SK-N-SH (cell line): ENCODE measurements at regions not wholly inside any gene's neighbourhood (a gene's known extent, or its start where the extent isn't known, plus 50 kb on each side); places are given as distances from the start of the nearest gene placed in this dataset.

ENCODE experiments used
- EP300 ChIP-seq, 2 experiments: IDR thresholded peaks; 2 replicates each; pipeline versions ENCODE4 v1.4.0 to v1.6.1; 2012; ENCODE audit warnings: borderline replicate concordance in 1 of 2, low read depth in 1 of 2, low read length in 1 of 2
- FOXM1 ChIP-seq: IDR thresholded peaks from 2 replicates; pipeline ENCODE4 v1.4.0; 2012; ENCODE audit warnings: low read depth, mild to moderate bottlenecking
- GATA2 ChIP-seq: sonication (generic); formaldehyde crosslinking; IDR thresholded peaks from 2 replicates; pipeline ENCODE4 v1.5.0; 2020; ENCODE audit warnings: mild to moderate bottlenecking, missing genetic modification reagents
- POLR2AphosphoS5 ChIP-seq: IDR thresholded peaks from 2 replicates; pipeline ENCODE4 v1.6.1; 2012; ENCODE audit warnings: low read depth, low read length
- RAD21 ChIP-seq: IDR thresholded peaks from 2 replicates; pipeline ENCODE4 v1.6.1; 2012; ENCODE audit warnings: mild to moderate bottlenecking, low read length
- RCOR1 ChIP-seq: fragments of 150-350 bp; IDR thresholded peaks from 2 replicates; pipeline ENCODE4 v1.6.1; 2017; ENCODE audit warnings: antibody characterized with exemption, low read length
- SIN3A ChIP-seq: IDR thresholded peaks from 2 replicates; pipeline ENCODE4 v1.6.1; 2012; ENCODE audit warnings: low read depth, mild to moderate bottlenecking, low read length, moderate library complexity, borderline replicate concordance
- TEAD4 ChIP-seq: IDR thresholded peaks from 2 replicates; pipeline ENCODE4 v1.4.0; 2012; ENCODE audit warnings: mild to moderate bottlenecking, borderline replicate concordance; ENCODE audit not compliant: insufficient read depth
- TF ChIP-seq, protein P1 (sequence below): fragments of 200-600 bp; sonication (generic); IDR thresholded peaks from 2 replicates; pipeline ENCODE4 v1.6.1; 2017; ENCODE audit warnings: antibody characterized with exemption, mild to moderate bottlenecking, moderate library complexity
- TF ChIP-seq, protein P2 (sequence below): IDR thresholded peaks from 2 replicates; pipeline ENCODE4 v1.6.1; 2012; ENCODE audit warnings: mild to moderate bottlenecking, low read depth, low read length, moderate library complexity
- TF ChIP-seq, protein P3 (sequence below): fragments of 150-350 bp; IDR thresholded peaks from 2 replicates; pipeline ENCODE4 v1.6.1; 2017; ENCODE audit warnings: antibody characterized with exemption, low read length, low read depth, borderline replicate concordance

DNA sequence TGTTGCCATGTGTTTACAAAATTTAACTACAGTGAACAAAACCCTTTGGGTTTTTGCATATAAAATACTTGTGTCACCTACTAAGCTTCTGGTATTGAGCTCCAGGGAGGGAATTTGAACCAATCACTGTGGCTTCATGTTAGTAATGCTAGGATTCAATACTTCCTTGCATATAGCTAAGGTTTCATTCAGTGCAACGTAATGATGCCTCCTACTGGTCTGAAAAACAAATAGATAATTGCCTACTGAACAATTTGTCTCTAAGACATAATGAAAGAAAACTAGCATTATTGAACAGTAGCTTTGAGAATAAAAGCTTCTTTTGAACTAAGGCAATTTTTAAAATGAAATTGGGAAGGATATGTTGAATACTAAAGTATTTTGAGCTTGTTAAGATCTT lies 244.4 kb downstream of the ZWINT start:
- TF ChIP-seq RAD21 (peak; percentile 66), TEAD4 (no peak), RCOR1 (no peak), EP300 (IDR thresholded peaks at IDR 0.05; ENCODE audit: borderline replicate concordance in 1 of 2, low read depth in 1 of 2, low read length in 1 of 2) (no peak), SIN3A (no peak), FOXM1 (no peak), POLR2AphosphoS5 (no peak), GATA2 (CRISPR knock-in tag) (no peak)
- TF ChIP-seq, protein P1, sequence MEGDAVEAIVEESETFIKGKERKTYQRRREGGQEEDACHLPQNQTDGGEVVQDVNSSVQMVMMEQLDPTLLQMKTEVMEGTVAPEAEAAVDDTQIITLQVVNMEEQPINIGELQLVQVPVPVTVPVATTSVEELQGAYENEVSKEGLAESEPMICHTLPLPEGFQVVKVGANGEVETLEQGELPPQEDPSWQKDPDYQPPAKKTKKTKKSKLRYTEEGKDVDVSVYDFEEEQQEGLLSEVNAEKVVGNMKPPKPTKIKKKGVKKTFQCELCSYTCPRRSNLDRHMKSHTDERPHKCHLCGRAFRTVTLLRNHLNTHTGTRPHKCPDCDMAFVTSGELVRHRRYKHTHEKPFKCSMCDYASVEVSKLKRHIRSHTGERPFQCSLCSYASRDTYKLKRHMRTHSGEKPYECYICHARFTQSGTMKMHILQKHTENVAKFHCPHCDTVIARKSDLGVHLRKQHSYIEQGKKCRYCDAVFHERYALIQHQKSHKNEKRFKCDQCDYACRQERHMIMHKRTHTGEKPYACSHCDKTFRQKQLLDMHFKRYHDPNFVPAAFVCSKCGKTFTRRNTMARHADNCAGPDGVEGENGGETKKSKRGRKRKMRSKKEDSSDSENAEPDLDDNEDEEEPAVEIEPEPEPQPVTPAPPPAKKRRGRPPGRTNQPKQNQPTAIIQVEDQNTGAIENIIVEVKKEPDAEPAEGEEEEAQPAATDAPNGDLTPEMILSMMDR = peak; percentile 51
- TF ChIP-seq, protein P2, sequence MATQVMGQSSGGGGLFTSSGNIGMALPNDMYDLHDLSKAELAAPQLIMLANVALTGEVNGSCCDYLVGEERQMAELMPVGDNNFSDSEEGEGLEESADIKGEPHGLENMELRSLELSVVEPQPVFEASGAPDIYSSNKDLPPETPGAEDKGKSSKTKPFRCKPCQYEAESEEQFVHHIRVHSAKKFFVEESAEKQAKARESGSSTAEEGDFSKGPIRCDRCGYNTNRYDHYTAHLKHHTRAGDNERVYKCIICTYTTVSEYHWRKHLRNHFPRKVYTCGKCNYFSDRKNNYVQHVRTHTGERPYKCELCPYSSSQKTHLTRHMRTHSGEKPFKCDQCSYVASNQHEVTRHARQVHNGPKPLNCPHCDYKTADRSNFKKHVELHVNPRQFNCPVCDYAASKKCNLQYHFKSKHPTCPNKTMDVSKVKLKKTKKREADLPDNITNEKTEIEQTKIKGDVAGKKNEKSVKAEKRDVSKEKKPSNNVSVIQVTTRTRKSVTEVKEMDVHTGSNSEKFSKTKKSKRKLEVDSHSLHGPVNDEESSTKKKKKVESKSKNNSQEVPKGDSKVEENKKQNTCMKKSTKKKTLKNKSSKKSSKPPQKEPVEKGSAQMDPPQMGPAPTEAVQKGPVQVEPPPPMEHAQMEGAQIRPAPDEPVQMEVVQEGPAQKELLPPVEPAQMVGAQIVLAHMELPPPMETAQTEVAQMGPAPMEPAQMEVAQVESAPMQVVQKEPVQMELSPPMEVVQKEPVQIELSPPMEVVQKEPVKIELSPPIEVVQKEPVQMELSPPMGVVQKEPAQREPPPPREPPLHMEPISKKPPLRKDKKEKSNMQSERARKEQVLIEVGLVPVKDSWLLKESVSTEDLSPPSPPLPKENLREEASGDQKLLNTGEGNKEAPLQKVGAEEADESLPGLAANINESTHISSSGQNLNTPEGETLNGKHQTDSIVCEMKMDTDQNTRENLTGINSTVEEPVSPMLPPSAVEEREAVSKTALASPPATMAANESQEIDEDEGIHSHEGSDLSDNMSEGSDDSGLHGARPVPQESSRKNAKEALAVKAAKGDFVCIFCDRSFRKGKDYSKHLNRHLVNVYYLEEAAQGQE = no peak
- TF ChIP-seq, protein P3, sequence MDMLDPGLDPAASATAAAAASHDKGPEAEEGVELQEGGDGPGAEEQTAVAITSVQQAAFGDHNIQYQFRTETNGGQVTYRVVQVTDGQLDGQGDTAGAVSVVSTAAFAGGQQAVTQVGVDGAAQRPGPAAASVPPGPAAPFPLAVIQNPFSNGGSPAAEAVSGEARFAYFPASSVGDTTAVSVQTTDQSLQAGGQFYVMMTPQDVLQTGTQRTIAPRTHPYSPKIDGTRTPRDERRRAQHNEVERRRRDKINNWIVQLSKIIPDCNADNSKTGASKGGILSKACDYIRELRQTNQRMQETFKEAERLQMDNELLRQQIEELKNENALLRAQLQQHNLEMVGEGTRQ = no peak
